ENCODE measurements at regions not wholly inside any gene's neighbourhood (a gene's known extent, or its start where the extent isn't known, plus 50 kb on each side); places are given as distances from the start of the nearest gene placed in this dataset.

GRCh38 chr5:155750571-155750970 is 576.4 kb upstream of the SGCD start:
- TF ChIP-seq CTCF (IDR thresholded peaks at IDR 0.05) (no peak), POLR2A (IDR thresholded peaks at IDR 0.05) (no peak)
- H3K4me3 ChIP-seq (replicated peaks in 1 of 3) = no peak overlapping the region
- intact Hi-C loops (cut with DNase I) = no loop called here
- no peaks in the 10 kb centered on the region for H3K4me1 ChIP-seq
- H3K36me3 ChIP-seq = no peaks in the 10 kb centered on the region
- DNase-seq = no peak
- H3K27me3 ChIP-seq = no peaks in the 10 kb centered on the region
- no peak overlapping the region for H3K27ac ChIP-seq
- no peaks in the 10 kb centered on the region for H3K9me3 ChIP-seq

GRCh38 chr5:155753943-155754581 is 572.9 kb upstream of the SGCD start:
- no peaks in the 10 kb centered on the region for H3K4me1 ChIP-seq
- TF ChIP-seq POLR2A (IDR thresholded peaks at IDR 0.05) (no peak), CTCF (IDR thresholded peaks at IDR 0.05) (no peak)
- no peak overlapping the region for H3K4me3 ChIP-seq (replicated peaks in 1 of 3)
- no peaks in the 10 kb centered on the region for H3K27me3 ChIP-seq
- 63 to 79% methylated on average over 3 of the region's 3 CpGs for WGBS, 2 donors
- H3K9me3 ChIP-seq = no peaks in the 10 kb centered on the region
- H3K36me3 ChIP-seq = no peaks in the 10 kb centered on the region
- intact Hi-C loops (cut with DNase I) = no loop called here
- H3K27ac ChIP-seq = no peak overlapping the region
- no peak for DNase-seq

- WGBS, 2 donors = 95 to 100% methylated on average over 2 of the region's 2 CpGs
- no peak for DNase-seq
- Histone ChIP-seq H3K4me3 (replicated peaks in 1 of 3) (no peak overlapping the region), H3K27me3 (no peaks in the 10 kb centered on the region), H3K9me3 (no peaks in the 10 kb centered on the region), H3K4me1 (no peaks in the 10 kb centered on the region), H3K27ac (no peak overlapping the region), H3K36me3 (no peaks in the 10 kb centered on the region)
- intact Hi-C loops (cut with DNase I) = no loop called here
- no peak for TF ChIP-seq CTCF (IDR thresholded peaks at IDR 0.05)
- TF ChIP-seq POLR2A (IDR thresholded peaks at IDR 0.05) = no peak
Observed at GRCh38 chr5:155759252-155759651, 567.7 kb upstream of the SGCD start.

GRCh38 chr5:155759984-155760383 is 567.0 kb upstream of the SGCD start:
- Histone ChIP-seq H3K36me3 (no peaks in the 10 kb centered on the region), H3K4me1 (no peaks in the 10 kb centered on the region), H3K27ac (no peak overlapping the region), H3K9me3 (no peaks in the 10 kb centered on the region), H3K27me3 (no peaks in the 10 kb centered on the region), H3K4me3 (replicated peaks in 1 of 3) (no peak overlapping the region)
- TF ChIP-seq POLR2A (IDR thresholded peaks at IDR 0.05) = no peak
- no peak for TF ChIP-seq CTCF (IDR thresholded peaks at IDR 0.05)
- intact Hi-C loops (cut with DNase I) = no loop called here
- DNase-seq = no peak

- H3K27ac ChIP-seq = no peak overlapping the region
- no peaks in the 10 kb centered on the region for H3K27me3 ChIP-seq
- no peak overlapping the region for H3K4me3 ChIP-seq (replicated peaks in 1 of 3)
- intact Hi-C loops (cut with DNase I) = no loop called here
- WGBS, 2 donors = 92 to 93% methylated on average over 2 of the region's 2 CpGs
- no peak for DNase-seq
- H3K4me1 ChIP-seq = no peaks in the 10 kb centered on the region
- H3K36me3 ChIP-seq = no peaks in the 10 kb centered on the region
- no peak for TF ChIP-seq POLR2A (IDR thresholded peaks at IDR 0.05)
- TF ChIP-seq CTCF (IDR thresholded peaks at IDR 0.05) = no peak
- no peaks in the 10 kb centered on the region for H3K9me3 ChIP-seq
Observed at GRCh38 chr5:155761502-155761901, 565.5 kb upstream of the SGCD start.
